ENCODE measurements at regions not wholly inside any gene's neighbourhood (a gene's known extent, or its start where the extent isn't known, plus 50 kb on each side); places are given as distances from the start of the nearest gene placed in this dataset.

DNA sequence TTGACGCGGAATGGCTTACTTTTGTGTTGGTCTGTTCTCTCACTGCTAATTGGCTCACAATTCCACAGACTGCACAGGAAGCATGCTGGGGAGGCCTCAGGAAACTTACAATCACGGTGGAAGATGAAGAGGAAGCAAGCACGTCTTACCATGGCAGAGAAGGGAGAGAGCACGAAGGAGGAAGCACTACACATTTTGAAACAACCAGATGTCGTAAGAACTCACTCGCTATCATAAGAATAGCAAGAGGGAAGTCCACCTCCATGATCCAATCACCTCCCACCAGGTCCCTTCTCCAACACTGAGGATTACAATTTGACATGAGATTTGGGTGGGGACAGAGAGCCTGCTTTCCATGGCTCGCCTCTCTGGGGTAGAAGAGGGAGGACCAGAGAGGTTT is 106.2 kb downstream of the KCNF1 start:
- TF ChIP-seq, protein P1, sequence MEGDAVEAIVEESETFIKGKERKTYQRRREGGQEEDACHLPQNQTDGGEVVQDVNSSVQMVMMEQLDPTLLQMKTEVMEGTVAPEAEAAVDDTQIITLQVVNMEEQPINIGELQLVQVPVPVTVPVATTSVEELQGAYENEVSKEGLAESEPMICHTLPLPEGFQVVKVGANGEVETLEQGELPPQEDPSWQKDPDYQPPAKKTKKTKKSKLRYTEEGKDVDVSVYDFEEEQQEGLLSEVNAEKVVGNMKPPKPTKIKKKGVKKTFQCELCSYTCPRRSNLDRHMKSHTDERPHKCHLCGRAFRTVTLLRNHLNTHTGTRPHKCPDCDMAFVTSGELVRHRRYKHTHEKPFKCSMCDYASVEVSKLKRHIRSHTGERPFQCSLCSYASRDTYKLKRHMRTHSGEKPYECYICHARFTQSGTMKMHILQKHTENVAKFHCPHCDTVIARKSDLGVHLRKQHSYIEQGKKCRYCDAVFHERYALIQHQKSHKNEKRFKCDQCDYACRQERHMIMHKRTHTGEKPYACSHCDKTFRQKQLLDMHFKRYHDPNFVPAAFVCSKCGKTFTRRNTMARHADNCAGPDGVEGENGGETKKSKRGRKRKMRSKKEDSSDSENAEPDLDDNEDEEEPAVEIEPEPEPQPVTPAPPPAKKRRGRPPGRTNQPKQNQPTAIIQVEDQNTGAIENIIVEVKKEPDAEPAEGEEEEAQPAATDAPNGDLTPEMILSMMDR (conservative IDR thresholded peaks at IDR 0.05; ENCODE audit: control insufficient read depth, insufficient read depth, low read depth, low read length), result no peak
- no peak for DNase-seq (ENCODE audit: low read depth)
- no peak overlapping the region for H3K4me3 ChIP-seq (ENCODE audit: control insufficient read depth, low read depth, low read length)

GRCh38 chr2:11018651-11019185 is 107.0 kb downstream of the KCNF1 start:
- no peak for DNase-seq (ENCODE audit: low read depth)
- no peak overlapping the region for H3K4me3 ChIP-seq (ENCODE audit: control insufficient read depth, low read depth, low read length)
- TF ChIP-seq, protein P1 (conservative IDR thresholded peaks at IDR 0.05; ENCODE audit: control insufficient read depth, insufficient read depth, low read depth, low read length), result no peak

DNA sequence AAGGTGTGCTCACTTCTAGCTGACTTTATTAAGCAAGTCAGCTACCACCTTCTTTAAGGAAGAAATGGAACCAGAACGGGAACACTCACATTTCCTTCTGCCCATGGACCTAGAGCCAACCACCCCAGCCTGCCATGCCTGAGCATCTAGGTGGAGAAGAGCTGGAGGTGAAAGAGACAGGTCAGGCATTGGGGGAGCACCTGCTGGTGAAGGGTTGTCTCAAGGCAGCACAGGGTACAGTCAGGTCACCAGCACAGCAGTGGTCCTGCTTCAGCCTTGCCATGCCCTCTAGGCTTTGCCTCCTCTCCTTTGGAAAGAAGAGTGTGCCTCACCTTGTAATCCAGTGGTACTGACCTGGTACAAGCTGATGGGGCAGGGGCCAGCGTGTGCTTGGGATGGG is 107.9 kb downstream of the KCNF1 start:
- H3K4me3 ChIP-seq (ENCODE audit: control insufficient read depth, low read depth, low read length), result no peak overlapping the region
- no peak for DNase-seq (ENCODE audit: low read depth)
- TF ChIP-seq, protein P1 (conservative IDR thresholded peaks at IDR 0.05; ENCODE audit: control insufficient read depth, insufficient read depth, low read depth, low read length), result no peak

DNA sequence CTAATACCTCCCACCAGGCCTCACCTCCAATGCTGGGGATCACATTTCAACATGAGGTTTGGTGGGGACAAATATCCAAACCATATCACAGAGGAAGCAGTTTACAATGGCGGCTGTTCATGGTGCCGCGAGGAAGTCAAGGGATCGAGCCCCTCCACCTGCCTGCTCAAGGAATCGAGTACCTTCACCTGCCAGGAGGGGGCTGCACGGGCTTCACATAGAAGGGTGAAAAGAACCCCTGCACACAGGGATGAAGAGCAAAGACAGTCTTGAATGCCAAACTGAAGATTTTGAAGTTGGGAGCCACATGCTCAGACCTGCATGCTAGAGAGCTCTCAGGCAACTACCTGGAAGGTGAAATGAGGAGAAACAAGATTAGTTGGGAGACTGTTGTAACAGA is 110.3 kb downstream of the KCNF1 start:
- no peak for DNase-seq (ENCODE audit: low read depth)
- TF ChIP-seq, protein P1 (conservative IDR thresholded peaks at IDR 0.05; ENCODE audit: control insufficient read depth, insufficient read depth, low read depth, low read length), result no peak
- no peak overlapping the region for H3K4me3 ChIP-seq (ENCODE audit: control insufficient read depth, low read depth, low read length)

DNA sequence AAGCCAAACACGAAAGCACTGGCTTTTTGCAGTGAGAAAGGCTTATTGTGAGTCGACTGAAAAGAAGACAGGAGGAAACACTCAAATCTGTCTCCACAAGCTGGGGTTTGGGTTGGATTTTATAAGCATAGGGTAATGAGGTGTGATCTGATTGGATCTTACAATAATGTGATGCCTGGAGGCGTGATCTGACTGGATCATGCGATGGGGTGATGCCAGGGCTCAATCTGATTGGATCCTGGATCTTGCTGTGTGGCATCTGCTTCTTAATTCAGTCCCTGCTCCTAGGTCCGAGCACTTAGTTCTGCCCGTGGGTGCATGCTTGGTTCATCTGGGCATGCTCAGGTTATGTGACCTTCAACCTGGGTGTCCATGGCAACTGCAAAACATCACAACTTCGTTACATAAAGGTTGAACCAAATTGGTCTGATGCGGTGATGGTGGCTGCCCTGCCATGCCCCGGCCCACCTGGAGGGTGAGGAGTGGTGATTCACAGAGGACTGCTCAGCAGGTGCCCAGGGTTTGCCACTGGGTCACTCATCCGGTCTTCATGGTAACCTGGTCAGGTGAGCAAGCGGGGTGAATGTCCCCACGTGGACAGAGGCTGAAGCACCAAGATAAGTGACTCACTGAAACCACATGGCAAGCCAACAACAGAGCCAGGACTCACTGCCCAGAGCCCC is 111.0 kb downstream of the KCNF1 start:
- no peak overlapping the region for H3K4me3 ChIP-seq (ENCODE audit: control insufficient read depth, low read depth, low read length)
- no peak for DNase-seq (ENCODE audit: low read depth)
- TF ChIP-seq, protein P1 (conservative IDR thresholded peaks at IDR 0.05; ENCODE audit: control insufficient read depth, insufficient read depth, low read depth, low read length), result no peak

DNA sequence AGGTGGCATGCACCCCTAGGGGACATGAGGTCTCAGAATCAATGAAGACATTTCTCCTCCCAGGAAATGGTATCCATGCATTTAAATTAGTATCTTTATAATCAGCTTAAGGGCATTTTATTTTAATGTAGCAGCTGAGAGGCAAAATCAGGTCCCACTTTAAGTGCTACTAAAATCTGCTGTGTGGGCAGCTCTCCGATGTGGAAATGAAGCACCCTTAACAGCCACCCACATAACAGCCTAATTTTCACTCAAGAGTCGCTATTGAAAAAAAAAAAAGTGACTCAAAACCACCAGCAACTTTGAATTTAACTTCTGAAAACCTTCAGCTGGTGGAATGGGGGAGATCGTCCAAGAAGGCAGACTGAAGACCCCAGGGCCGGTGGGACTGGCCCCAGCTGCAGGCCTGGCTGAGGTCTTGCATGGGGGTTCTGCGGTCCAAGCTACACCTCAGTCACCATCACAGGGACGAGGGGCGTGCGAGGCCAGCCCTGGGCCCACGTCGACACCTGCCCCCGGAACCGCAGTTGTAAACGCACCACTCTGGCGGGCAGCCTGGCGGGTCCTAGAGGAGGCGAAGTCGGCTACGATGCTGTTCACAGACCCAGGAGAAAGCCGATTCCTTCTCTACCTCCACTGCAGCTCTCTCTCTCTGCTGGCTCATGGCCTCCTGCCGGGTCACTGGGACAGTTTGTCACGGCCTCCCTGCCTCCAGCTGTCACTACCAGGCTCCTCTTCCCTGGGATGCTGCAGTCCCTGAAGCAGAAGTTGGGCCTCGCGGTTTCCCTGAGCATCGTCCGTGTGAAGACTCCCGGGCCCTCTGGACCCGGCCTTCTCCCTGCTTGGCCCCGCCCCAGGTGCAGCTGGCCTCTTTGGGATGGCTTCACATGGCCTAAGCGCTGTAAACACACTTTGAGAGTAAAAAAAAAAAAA is 111.9 kb downstream of the KCNF1 start:
- TF ChIP-seq, protein P1 (conservative IDR thresholded peaks at IDR 0.05; ENCODE audit: control insufficient read depth, insufficient read depth, low read depth, low read length), result no peak
- DNase-seq (ENCODE audit: low read depth), result no peak
- H3K4me3 ChIP-seq (ENCODE audit: control insufficient read depth, low read depth, low read length), result no peak overlapping the region

All from fibroblast of mammary gland (primary cell).